Keratinocyte (primary cell): ENCODE measurements at regions not wholly inside any gene's neighbourhood (a gene's known extent, or its start where the extent isn't known, plus 50 kb on each side); places are given as distances from the start of the nearest gene placed in this dataset.

Source experiments
- DNase-seq: peaks from one replicate; pipeline ENCODE4 v3.0.0-alpha.2; 2011; ENCODE audit warnings: low read depth, missing footprints, low spot score
- FAIRE-seq: peaks from 2 replicates; lab custom pipeline; 2011; peaks lifted over from hg19 to GRCh38; lab: Jason Lieb, UNC
- H2AFZ ChIP-seq: 2 replicates; pipeline ENCODE4 v1.6.0; 2012; ENCODE audit warnings: low read length, control low read depth, inconsistent platforms; ENCODE audit not compliant: control insufficient read depth
- H3K27ac ChIP-seq: 2 replicates; pipeline ENCODE4 v1.5.1; 2011; ENCODE audit warnings: low read length; ENCODE audit not compliant: control insufficient read depth, insufficient read depth
- H3K27me3 ChIP-seq: 3 replicates; pipeline ENCODE4 v1.6.0; 2011; ENCODE audit warnings: low read length; ENCODE audit not compliant: control insufficient read depth, insufficient read depth; ENCODE audit errors: extremely low read depth
- H3K36me3 ChIP-seq, 2 experiments: 2 replicates in 1 of 2; 3 replicates in 1 of 2; pipeline ENCODE4 v1.5.1; 2011; ENCODE audit warnings: low read length in 2 of 2, mild to moderate bottlenecking in 1 of 2; ENCODE audit not compliant: control insufficient read depth in 2 of 2, insufficient read depth in 2 of 2; ENCODE audit errors: extremely low read depth in 1 of 2
- H3K4me1 ChIP-seq: 3 replicates; pipeline ENCODE4 v1.5.1; 2011; ENCODE audit warnings: low read length; ENCODE audit not compliant: control insufficient read depth, insufficient read depth; ENCODE audit errors: extremely low read depth
- H3K4me2 ChIP-seq: 3 replicates; pipeline ENCODE4 v1.6.0; 2011; ENCODE audit warnings: low read depth, low read length; ENCODE audit not compliant: control insufficient read depth, insufficient read depth; ENCODE audit errors: extremely low read depth
- H3K4me3 ChIP-seq, 3 experiments: fragments of 200-600 bp in 1 of 3; sonication (generic) in 1 of 3; 2 replicates in 2 of 3; 3 replicates in 1 of 3; pipeline ENCODE4 v1.5.1; 2011 to 2016; ENCODE audit warnings: low read length in 3 of 3, mild to moderate bottlenecking in 3 of 3, control low read depth in 2 of 3, inconsistent platforms in 1 of 3, low read depth in 1 of 3, mixed read lengths in 1 of 3, mixed run types in 1 of 3, moderate library complexity in 1 of 3; ENCODE audit not compliant: control insufficient read depth in 2 of 3, insufficient read depth in 2 of 3; ENCODE audit errors: extremely low read depth in 1 of 3
- H3K79me2 ChIP-seq: 2 replicates; pipeline ENCODE4 v1.6.0; 2012; ENCODE audit warnings: low read length; ENCODE audit not compliant: control insufficient read depth, insufficient read depth
- H3K9ac ChIP-seq: 3 replicates; pipeline ENCODE4 v1.6.0; 2011; ENCODE audit warnings: low read length; ENCODE audit not compliant: control insufficient read depth, insufficient read depth; ENCODE audit errors: extremely low read depth
- H3K9me1 ChIP-seq: 3 replicates; pipeline ENCODE4 v1.6.0; 2011; ENCODE audit warnings: low read length; ENCODE audit not compliant: control insufficient read depth, insufficient read depth; ENCODE audit errors: extremely low read depth
- H3K9me3 ChIP-seq: 2 replicates; pipeline ENCODE4 v1.5.1; 2012; ENCODE audit warnings: low read depth, low read length; ENCODE audit not compliant: control insufficient read depth
- H4K20me1 ChIP-seq: 3 replicates; pipeline ENCODE4 v1.6.0; 2011; ENCODE audit warnings: low read length; ENCODE audit not compliant: control insufficient read depth, insufficient read depth; ENCODE audit errors: extremely low read depth
- CTCF ChIP-seq, 3 experiments: IDR thresholded peaks in 1 of 3; conservative IDR thresholded peaks in 1 of 3; optimal IDR thresholded peaks in 1 of 3; 2 replicates in 2 of 3; 3 replicates in 1 of 3; pipeline versions ENCODE3 to v1.5.1; 2011; ENCODE audit warnings: low read length in 3 of 3, mild to moderate bottlenecking in 3 of 3, moderate library complexity in 2 of 3, control low read depth in 1 of 3, inconsistent platforms in 1 of 3; ENCODE audit not compliant: insufficient read depth in 2 of 3; ENCODE audit errors: extremely low read depth in 1 of 3
- EZH2 ChIP-seq: IDR thresholded peaks from one replicate; pipeline ENCODE4 v1.6.1; 2012; ENCODE audit warnings: inconsistent platforms, mild to moderate bottlenecking, low read length, moderate library complexity
- dilution Hi-C: fragments of 300-500 bp; cut with MboI; formaldehyde crosslinking; loops from one replicate; pipeline ENCODE4 v1.7.0; 2020; ENCODE audit warnings: low sequenced_read_pairs; ENCODE audit not compliant: extremely low pct_ligation_motif_present

- DNase-seq = no peak
- Histone ChIP-seq H3K9me3 (no peaks in the 10 kb centered on the region), H3K9me1 (no peaks in the 10 kb centered on the region), H3K27me3 (no peaks in the 10 kb centered on the region), H3K4me2 (no peak overlapping the region), H2AFZ (no peak overlapping the region), H4K20me1 (no peaks in the 10 kb centered on the region), H3K36me3 (no peaks in the 10 kb centered on the region), H3K79me2 (no peaks in the 10 kb centered on the region), H3K27ac (no peak overlapping the region), H3K4me3 (no peak overlapping the region), H3K4me1 (peaks cover 9% of the 10 kb centered on the region), H3K9ac (no peak overlapping the region)
- dilution Hi-C loops = no loop called here
- FAIRE-seq = no peak
- TF ChIP-seq CTCF (optimal IDR thresholded peaks at IDR 0.05 in 1 of 3, IDR thresholded peaks at IDR 0.05 in 1 of 3, conservative IDR thresholded peaks at IDR 0.05 in 1 of 3; ENCODE audit: extremely low read depth in 1 of 3, insufficient read depth in 2 of 3, low read length in 3 of 3) = no peak
- TF ChIP-seq EZH2 = no peak
Observed at GRCh38 chr1:214896921-214897320, 185.6 kb upstream of the KCNK2 start.

GRCh38 chr1:214897581-214897980 lies 185.0 kb upstream of the KCNK2 start:
- Histone ChIP-seq H2AFZ (no peak overlapping the region), H3K9me1 (no peaks in the 10 kb centered on the region), H3K4me1 (peaks cover 16% of the 10 kb centered on the region), H3K4me2 (no peak overlapping the region), H3K36me3 (no peaks in the 10 kb centered on the region), H3K9ac (no peak overlapping the region), H3K27ac (no peak overlapping the region), H4K20me1 (no peaks in the 10 kb centered on the region), H3K79me2 (no peaks in the 10 kb centered on the region), H3K27me3 (no peaks in the 10 kb centered on the region), H3K4me3 (no peak overlapping the region), H3K9me3 (no peaks in the 10 kb centered on the region)
- no peak for FAIRE-seq
- dilution Hi-C loops = no loop called here
- no peak for DNase-seq
- TF ChIP-seq EZH2 (no peak), CTCF (optimal IDR thresholded peaks at IDR 0.05 in 1 of 3, IDR thresholded peaks at IDR 0.05 in 1 of 3, conservative IDR thresholded peaks at IDR 0.05 in 1 of 3; ENCODE audit: extremely low read depth in 1 of 3, insufficient read depth in 2 of 3, low read length in 3 of 3) (no peak)
